NCI-H2171 treated with DMSO at 0.1 percent for 48 hours (cell line): ENCODE measurements at regions not wholly inside any gene's neighbourhood (a gene's known extent, or its start where the extent isn't known, plus 50 kb on each side); places are given as distances from the start of the nearest gene placed in this dataset.

ENCODE experiments used
- DNase-seq: peaks from one replicate; lab custom pipeline; 2025; lab: John Stamatoyannopoulos, UW

DNA sequence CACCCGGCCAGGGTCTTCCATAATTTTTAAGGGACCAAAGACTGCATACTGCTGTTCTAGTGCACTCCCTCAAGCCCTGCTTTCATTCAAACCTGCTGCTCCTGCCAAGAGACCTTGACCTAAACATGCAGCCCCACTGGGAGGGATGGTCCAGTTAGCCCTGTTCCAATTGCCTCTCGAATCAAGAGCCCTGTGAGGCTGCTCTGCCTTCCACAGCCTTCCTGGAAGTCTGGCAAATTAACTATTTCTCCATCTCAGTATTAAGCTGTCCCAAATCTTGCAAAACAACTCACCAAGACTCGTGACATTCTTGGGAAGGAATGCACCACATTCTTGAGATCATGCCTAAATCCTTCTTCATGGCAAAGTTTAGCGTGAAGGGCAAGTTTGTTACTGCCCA is 231.3 kb downstream of the C1orf94 start:
- no peak for DNase-seq

DNA sequence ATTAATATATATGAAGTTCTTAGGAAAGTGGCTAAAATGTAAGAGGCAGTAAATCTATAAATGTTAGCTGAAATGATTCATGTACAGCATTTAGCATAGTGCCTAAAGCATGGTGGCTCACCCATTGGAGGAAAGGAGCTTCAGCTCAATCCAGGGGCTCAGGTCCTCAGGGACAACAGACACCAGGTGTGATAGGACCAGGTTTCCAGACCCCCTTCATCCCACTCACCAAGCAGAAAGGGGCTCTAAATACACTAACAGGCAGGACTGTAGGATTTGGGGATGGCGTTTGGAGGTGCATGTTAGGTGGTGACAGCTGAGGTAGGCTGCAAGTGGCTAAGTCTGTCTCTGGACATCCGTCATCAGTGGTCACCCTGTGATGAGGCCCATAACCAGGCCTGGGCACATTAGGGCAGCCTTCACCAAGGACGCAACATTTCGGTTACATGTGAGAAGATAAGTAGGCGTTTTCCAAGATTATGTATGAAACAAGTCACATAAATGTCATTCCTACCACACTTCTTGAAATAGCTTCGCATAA is 233.1 kb downstream of the C1orf94 start:
- DNase-seq: no peak

DNA sequence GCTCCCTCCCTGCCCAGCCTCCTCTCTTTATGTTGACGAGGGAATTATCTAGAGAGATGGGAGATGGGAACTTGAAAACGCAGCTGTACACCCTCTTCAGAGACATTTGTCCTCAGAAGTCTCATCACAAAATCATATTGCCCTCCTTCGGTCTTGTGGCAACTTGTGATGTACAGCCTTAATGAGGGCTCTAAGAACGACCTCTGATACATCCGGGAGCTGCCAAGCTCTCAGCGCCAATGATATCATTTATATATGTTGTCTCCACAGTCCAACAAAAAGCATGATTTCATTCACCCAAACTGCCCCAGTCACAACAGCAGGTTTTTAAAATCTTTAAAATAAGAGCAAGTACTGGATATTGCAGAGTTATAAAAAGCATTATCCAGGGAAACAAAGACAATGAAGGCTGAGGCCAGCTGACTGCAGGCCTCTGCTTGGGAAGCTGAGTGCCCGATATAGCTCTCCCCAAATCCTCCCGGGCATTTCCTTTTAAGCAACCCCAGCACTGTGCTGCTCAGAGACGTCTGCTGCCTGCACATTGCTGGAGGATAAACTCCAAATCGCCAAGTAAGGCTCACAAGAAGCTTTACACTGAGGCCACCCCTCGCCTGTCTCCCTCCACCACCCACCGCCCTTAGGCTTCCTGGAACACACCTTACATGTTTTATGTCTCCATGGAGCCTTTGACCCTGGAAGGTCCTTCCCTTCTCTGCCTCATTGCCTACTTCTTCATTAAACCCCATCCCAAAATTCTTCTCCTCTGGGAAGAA is 236.1 kb downstream of the C1orf94 start:
- DNase-seq: no peak

DNA sequence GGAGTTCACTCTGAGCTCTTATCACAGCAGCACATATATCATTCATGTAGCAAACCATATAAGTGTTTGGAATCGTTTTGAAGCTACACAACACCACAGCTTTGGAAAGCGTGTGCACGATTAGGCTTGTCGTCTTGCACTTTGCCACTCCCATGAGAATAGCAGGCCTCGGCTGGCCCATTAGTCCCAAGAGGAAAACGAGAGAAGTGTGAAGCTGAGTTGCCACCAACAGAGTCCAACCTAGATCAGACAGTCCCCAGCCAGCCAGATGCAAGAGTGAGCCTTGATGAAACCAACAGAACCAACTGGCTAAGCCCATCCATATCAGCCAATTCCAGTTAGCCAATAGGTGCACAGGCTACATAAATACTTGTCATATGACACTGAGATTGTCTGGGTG is 238.4 kb downstream of the C1orf94 start:
- DNase-seq: peak; percentile 87

DNA sequence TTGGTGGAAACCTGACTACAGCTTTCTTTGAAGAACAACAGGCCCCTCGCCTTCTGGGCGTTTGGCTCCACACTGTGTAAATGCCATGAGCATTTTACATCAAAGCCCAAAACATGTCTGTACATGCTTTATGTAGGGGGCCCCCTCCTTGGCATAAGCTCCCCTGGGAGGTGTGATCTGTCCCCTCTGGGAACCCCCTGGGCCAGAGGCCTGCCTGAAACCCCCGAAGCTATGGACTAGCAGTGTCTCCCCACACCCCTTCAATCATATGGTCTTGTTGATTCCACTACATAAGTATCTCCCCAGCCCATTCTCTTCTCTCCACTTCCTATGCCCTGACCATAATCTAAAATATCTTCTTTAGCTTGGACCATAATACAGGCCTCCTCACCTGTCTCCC is 241.5 kb downstream of the C1orf94 start:
- no peak for DNase-seq

DNA sequence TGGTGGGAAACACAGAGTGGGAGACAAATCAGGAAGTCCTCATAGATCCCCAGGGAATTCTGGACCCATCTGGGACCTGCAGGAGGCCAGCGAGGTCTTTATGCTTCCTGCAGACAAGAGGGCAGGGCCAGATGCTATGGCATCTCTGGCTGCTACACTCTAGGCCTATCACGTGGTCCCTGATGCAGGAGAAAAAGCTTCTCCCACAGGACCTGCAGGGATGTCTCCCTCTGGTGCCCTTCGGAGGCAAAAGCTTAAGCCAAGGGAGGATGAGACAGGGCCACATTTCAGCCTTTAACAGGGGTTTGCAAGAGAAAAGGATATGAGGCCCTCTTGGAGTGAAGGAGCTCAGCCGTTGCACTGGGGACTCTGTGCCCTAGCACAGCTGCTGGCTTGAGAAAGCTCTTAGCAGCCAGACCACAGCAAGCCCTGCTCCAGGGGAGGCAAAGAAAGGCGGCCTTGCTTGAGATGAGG is 243.0 kb downstream of the C1orf94 start:
- DNase-seq: peak; percentile 78

DNA sequence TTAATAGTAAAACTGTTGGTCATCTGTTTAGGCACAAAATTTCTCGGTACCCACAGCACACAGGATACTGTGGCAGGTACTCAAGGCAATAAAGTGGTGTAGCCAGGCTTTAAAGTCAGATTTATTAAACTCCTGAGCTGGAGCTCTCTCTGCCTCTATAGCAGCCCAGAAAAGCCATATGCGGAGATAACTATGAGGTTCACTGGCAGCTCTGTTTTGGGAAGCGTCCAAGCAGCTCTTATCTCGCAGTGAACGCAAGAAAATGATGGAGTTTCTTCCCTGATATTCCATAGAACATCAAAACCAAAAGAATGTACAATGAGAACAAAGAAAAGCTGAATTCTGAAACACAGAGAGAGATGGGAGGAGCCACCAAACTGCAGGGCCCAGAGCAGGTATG is 248.3 kb downstream of the C1orf94 start:
- no peak for DNase-seq

DNA sequence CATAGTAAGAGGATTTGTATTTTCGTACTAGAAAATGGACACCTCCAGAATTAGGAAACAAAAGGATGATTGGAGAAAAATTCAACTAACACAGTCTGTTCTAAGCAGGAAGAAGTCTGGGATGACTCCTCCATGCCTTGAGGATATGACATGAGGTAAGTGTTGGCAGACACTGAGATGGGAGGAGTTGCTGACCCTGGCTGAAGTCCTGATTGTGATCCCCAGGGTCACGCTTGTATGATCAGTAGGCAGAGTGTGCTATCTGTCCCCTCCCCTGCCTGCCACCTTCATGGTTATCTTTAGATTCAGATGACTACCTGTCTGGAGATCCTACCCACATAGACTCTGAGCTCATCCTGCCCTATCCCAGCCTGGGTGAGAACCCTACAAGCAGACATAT is 249.1 kb downstream of the C1orf94 start:
- DNase-seq: no peak

DNA sequence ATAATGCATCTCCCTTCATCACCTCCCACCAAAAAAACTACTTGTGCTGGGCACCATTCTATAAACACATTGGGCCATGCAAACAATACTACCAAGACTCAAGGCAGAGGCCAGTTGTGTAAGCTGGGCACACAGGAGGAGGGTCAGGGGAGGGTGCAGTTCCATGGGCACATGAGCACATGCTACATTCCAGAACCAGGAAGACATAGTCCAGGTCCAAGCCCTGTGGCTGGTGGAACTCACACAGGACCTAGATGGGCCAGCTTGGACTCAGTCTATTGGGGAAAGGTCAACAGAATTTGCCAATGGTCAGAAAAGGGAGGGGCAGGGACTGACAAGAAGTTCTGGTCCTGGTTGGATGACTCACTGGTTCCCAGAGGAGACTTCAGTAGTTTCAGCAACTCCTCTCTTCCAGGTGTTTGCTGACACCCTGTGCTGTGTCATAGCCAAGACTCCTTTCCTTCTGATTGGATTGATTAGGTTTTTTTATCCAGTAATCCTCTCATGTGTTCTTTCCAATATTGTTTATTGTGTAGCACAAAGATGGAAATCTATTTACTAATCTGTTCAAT is 249.7 kb downstream of the C1orf94 start:
- DNase-seq: no peak

DNA sequence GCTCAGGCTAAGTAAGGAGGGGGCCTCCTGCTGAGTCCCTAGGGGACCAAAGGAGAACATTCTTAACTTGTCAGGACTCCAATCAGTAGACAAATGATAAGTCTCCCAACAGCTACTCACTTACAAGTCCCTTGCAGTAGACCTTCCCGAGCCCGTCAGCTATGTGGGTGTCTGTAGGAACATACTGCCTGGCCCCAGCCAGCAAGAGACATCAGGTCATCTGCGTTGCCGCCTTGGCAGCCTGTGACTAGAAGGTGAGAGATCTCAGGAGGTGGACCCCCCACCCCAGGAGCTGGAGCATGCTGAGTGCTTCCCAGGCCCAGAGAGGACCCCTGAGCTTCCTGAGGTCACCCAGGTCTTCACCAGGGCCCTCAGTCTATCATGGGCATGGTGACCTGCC is 250.5 kb downstream of the C1orf94 start:
- DNase-seq: no peak

DNA sequence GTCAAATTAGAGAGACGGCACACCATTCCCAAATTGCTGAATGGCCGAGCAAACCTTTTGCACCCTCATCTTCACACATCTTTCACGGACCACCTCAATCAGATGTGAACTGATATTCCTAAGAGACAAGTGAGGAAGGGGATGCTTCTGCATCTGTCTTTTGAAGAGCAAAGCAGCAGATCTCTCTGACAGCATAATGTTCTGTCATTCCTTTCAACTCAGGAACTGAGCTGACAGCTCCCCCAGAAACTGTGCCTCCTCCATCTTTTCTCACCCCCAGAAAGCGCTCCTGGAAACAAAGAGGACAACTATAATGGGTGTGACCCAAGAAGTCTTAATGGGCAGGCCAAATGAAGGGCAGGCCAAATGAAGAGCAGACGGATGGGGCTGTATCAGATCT is 256.4 kb downstream of the C1orf94 start:
- DNase-seq: no peak

DNA sequence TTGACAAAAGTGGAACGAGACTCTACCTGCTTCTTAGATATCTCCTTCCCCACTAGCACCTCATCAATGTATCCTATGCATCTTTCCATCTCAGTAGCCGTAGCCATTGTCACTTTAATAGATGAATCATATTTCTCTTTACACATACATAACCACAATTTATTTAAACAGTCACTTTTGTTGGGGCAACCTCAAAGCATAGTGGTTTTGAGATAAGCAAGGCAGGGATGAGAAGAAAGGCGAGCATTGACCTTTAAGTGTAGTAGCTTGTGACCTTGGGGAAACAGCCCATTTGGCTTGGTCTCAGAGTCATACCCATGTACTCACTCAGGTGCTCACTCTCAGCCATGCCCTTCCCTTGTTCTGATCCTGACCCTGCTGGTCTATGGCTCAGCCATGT is 260.1 kb downstream of the C1orf94 start:
- DNase-seq: no peak

DNA sequence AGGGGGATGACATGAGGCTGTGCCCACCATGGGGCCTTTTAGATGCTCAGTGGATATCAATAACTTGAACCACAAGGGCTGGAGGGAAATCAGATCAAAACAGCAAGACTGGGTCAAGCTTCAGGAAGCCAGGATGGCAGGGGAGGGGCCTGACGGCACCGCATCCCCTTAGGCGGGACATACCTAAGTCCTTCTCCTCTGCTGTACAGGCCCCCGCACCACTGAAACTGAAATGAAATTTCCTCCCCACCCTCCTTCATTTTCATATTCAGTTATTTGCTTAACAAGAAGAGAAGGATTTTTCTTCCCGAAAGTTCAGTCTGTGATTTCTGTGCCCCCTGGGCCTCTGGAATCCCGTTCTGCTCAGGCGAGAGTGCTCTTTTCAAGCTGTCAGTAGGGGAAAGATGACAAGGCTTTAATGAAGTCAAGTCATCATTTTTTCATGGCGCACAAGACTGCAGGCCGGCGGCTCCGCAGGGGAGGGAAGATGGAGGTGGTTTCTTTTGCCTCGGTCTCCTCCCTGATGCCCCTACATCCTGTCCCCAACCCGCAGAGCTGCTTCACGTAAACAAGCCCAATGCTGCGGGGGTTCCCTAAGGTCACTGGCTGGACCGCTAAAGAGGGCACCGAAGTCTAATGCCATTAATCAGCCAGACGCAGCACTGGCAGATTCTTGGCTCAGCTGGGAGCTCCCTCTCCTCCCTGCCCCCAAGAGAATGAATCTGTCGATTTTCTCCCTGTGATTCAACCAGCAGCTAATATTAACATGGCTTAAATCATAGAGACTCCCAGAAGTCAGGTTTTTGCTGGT is 264.8 kb downstream of the C1orf94 start:
- DNase-seq: no peak

DNA sequence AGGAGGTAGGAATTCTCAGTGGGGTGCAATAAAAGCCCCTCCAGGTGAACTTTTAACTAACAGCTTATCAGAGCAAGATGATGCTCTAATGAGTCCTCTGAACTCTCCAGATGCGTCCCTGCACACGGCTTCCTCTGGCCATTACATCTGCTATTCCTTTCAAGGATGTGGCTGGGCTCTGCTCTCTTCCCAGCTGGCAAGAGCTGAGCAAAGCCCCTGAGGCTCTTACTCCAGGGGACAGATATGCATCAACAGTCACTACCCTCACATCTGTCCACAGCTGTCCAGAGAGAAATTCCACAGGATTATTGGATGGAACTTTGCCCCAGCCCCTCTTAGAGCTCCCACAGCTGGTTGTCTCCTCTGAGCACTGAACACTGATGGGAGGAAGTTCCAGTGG is 267.8 kb downstream of the C1orf94 start:
- no peak for DNase-seq

DNA sequence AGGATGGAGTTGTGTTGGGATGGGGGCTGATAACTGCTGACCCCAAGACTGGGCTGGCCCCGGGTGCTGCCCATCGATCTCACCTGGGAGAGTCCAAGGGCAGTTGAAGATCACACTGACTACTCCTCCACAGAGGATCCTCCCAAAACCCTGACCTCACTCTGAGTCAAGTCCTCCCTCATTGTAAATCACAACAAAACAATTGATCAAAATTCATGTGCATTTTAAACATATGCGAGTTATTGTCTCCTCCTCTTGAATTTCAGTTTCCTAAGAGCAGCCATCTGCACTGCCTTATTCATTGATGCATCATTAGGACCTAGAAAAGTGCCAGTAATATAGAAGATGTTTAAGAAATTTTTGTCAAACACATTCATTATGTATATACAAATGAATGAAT is 273.6 kb downstream of the C1orf94 start:
- no peak for DNase-seq

DNA sequence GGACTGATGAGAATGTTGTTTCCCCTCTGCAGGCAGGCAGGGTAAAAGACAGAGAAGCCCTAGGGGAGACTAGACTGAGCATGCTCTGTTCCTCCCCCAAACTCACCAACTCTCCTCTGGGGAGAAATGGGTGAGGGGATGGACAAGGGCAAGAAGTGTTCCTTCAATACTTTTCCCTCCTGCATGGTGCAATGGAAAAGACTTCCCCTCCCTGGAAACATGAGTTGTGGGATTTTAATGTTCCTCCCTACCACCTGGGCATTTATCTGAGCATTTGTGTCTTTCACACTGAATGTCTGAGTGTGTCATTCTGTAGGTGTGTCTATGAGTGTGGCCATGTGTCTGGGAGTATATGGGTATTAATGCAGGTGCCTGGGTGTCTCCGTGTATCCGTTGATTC is 275.7 kb downstream of the C1orf94 start:
- DNase-seq: no peak

DNA sequence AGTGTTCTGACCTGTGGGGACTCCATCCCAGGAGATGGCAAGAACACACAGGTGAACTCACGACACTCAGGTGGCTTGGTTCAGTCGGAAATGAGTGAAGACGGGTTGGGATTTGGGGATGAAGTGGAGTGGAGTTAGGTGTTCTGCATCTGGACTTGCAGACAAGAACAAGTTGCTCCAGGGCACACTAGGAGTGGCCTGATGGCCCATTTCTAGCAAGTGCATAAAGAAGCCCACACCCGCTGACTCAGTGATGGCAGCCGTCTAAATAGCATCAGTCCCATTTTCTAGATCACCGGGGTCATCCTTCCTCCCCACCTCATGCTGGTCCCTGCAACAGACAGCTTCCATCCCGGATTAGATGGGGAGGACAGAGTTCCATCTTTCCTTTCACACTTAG is 278.4 kb downstream of the C1orf94 start:
- DNase-seq: no peak

DNA sequence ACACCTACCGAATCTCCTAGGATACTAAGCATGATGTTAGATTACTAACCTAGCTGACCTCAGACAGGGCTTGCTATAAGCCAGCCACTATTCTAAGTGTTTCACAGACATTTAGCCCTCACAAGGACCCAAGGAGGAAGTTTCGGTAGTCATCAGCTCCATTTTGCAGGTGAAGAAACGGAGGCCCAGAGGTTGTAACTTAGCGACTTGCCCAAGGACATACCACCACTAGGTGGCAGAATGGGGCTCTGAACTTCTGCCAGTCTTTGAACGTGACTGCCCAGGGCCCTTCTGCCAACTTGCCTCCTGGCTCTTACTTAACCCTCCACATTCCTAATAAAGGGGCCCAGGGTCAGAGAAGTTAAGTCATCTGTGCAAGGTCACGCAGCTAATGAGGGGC is 283.5 kb downstream of the C1orf94 start:
- DNase-seq: peak; percentile 41

DNA sequence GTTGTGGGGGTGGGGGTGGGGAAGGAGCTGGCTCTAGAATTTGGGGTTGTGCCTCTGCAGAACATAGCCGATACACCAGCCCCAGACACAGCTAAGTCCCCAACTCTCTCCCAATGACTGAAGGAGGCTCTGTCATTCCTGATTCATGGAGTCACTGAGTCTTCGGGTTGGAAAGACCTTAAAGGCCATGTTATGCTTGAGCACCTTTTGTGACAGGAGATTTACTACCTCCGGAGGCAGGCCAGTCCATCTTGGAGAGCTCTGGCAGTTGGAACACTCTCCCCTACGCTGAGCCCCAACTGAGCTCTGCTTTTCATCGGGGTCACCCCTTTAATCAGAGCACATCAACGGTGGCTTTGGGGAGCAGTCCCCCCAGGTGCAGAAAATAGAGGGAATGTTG is 284.4 kb upstream of the GJB5 start:
- no peak for DNase-seq

DNA sequence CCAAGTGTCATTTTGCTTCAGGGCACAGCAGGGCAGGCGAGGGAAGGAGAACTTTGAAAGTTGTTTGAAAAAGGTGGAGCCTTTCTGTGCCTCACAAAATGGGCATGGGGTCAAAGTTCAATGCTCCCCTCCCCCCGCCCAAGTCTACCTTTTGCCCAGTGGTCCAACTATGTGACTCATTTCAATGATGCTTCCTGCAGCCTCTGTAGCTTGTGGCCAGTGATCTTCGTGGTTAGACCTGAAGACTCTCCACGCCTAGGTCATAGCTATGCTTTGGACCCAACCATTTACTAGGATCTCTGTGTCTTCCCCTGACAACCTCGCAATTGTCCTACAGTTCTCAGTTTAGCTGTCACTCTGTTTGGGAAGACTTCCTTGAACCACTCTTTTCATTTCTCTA is 280.3 kb upstream of the GJB5 start:
- DNase-seq: no peak

DNA sequence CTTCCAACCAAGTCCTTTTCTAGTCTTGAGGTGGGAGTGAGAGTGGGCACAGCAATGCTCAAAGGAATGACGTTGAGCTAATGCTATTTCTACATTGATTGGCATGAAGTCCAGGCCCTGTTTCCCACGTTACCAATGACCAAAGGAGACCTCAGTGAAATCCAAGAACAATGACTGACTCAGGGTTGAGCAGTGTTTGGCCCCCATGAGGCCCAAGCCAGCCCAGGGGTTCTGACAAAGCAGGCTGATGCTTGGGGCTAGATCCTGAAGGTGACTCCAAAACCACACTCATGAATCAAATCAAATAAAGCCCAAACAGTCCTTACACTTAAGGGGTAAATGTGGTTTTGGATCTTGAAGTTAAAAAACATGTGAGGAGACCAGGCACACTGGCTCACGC is 278.5 kb upstream of the GJB5 start:
- no peak for DNase-seq

DNA sequence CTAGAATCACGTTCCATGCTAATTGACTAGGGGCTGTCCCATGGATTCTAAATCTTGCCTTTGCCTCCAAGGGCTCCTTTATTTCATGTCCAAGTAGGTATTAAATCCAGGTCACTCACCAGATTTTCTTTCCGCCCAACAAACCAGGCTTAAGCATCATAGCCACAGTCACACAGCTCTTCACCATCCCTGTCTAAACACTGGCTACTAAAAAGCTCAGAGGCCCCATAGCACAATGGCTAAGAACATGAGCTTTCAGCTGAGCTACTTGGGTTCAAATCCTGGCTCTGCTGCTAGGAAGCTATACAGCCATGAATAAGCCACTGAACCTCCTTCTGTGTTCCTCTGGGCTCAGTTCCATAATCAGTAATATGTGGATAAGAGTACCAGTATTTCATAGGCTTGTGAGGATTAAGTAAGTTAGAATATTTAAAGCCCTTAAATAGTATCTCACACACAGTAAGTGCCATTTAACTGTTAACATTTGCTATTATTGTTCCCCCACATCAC is 277.2 kb upstream of the GJB5 start:
- no peak for DNase-seq
